GM20000 (cell line): ENCODE measurements at regions not wholly inside any gene's neighbourhood (a gene's known extent, or its start where the extent isn't known, plus 50 kb on each side); places are given as distances from the start of the nearest gene placed in this dataset.

Experiments
- DNase-seq: peaks from one replicate; pipeline ENCODE4 v3.0.0; 2012; ENCODE audit warnings: low spot score
- TF ChIP-seq, protein P1 (sequence below): IDR thresholded peaks from 2 replicates; pipeline ENCODE4 v1.5.1; 2012; ENCODE audit warnings: mild to moderate bottlenecking, control low read depth; ENCODE audit errors: extremely low read depth, missing control alignments

DNA sequence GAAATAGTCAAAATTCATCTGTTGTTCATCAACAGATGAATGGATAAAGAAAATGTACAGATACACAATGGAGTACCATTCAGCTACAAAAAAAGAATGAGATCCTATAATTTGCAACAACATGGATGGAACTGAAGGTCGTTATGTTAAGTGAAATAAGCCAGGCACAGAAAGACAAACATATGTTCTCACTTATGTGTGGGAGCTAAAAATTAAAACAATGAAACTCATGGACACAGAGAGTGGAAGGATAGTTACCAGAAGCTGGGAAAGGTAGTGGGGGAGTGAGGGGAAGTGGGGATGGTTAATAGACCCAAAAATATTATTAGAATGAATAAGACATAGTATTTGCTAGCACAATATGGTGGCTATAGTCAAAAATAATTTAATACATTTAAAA, 70.0 kb upstream of the KCNMA1 start:
- no peak for DNase-seq
- TF ChIP-seq, protein P1, sequence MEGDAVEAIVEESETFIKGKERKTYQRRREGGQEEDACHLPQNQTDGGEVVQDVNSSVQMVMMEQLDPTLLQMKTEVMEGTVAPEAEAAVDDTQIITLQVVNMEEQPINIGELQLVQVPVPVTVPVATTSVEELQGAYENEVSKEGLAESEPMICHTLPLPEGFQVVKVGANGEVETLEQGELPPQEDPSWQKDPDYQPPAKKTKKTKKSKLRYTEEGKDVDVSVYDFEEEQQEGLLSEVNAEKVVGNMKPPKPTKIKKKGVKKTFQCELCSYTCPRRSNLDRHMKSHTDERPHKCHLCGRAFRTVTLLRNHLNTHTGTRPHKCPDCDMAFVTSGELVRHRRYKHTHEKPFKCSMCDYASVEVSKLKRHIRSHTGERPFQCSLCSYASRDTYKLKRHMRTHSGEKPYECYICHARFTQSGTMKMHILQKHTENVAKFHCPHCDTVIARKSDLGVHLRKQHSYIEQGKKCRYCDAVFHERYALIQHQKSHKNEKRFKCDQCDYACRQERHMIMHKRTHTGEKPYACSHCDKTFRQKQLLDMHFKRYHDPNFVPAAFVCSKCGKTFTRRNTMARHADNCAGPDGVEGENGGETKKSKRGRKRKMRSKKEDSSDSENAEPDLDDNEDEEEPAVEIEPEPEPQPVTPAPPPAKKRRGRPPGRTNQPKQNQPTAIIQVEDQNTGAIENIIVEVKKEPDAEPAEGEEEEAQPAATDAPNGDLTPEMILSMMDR: no peak

DNA sequence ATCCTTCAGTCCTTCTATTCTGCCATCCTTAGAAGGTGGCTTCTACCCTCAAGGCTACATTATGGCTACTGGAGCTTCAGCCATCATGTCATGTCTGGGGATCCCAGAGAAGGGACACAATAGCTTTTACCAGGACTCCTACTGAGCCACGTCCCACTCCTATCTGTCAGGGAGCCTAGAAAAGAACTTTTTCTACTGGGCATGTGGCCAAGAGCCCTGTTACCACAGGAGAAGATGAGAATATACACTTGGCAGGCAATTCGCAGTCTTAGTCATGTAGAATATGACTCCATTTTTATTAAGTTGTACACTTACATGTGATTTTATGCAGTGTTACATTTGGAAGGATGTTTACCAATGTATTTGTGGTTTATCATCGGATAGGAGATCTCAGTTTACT, 64.6 kb upstream of the KCNMA1 start:
- DNase-seq: no peak
- TF ChIP-seq, protein P1: no peak

DNA sequence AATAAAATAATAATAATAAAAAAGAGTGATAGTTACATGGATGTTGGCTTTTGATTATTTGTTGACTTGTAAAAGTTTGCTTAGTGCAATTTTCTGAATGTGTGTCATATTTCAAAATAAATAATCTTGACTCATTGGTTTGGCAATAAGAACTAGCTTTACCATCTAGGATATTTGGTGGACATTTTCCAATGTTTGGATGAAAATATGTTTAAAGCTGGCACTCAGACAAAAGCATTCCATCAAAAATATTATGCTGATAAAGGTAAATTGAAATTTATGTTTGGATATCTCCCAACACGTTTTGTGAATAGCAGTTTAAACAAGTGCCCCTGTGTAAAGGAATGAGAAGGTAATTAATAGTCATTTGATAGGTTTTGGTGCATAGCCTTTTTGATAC, 62.5 kb upstream of the KCNMA1 start:
- TF ChIP-seq, protein P1: no peak
- no peak for DNase-seq

GRCh38 chr10:77699080-77699645, 61.6 kb upstream of the KCNMA1 start:
- no peak for DNase-seq
- TF ChIP-seq, protein P1: no peak

DNA sequence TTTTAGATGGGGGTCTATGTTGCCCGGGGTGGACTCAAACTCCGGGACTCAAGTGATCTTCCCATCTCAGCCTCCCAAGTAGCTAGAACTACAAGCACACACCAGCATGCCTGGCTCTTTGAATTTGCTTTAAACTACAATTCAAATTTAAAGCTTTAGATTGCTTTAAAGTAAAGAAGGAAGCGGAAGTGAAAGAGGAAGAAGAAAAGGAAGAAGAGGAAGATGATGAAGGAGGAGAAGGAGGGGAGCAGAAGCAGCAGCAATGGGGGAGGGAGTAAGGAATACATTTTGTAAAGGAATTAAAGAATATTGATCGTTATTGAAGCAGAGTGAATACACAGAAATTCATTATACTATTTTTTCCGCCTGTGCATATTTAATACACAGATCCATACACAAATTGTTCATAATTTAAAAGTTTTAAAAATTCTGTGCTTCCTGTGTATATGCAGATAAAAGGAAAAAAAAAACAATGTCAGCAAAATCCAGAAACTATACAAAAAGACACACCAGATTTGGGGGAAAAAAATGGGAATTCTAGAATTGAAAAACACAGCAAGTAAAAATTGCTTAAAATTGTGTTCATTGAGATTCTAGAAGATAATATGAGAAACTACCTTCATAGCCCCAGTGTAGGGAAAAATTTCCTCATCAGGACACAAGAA, 60.8 kb upstream of the KCNMA1 start:
- TF ChIP-seq, protein P1: no peak
- no peak for DNase-seq

DNA sequence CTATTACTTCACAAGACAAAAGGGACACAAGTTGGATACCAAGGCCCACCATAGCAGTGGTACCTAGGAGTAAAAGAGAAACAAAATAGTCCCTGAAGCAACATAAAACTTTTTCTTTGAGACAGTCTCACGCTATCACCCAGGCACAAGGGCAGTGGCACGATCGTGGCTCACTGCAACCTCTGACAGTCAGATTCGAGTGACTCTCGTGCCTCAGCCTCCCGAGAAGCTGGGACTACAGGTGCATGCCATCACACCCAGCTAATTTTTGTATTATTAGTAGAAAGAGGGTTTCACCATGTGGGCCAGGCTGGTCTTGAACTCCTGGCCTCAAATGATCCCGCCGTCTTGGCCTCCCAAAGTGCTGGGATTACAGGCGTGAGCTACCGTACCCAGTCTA, 59.0 kb upstream of the KCNMA1 start:
- no peak for DNase-seq
- TF ChIP-seq, protein P1: no peak

DNA sequence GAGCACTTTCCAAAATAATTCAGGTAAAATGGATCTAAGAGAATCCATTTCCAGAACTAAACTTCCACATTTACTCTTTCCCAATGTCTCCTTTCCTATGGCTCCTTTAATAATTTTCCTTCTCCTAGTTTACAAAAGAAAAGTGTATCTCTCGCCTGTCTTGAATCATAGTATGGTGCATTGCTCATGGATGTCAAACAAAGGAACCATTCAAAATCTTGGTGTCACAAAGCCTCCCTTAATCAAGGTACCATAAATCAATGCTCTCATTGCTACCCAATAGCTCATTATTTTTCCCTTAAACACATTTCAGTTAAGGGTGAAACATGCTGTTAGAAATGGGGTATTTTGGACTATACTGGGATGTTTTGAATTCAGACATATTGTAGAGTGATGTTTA, 57.6 kb upstream of the KCNMA1 start:
- TF ChIP-seq, protein P1: no peak
- no peak for DNase-seq
